Smooth muscle cell (in vitro differentiated cells): ENCODE measurements at regions not wholly inside any gene's neighbourhood (a gene's known extent, or its start where the extent isn't known, plus 50 kb on each side); places are given as distances from the start of the nearest gene placed in this dataset.

ENCODE experiments used
- DNase-seq: peaks from one replicate; lab custom pipeline; 2025; ENCODE audit not compliant: unreplicated experiment; lab: John Stamatoyannopoulos, UW
- H2AFZ ChIP-seq: fragments of 200-600 bp; sonication (generic); 2 replicates; pipeline ENCODE4 v1.6.0; 2016; ENCODE audit warnings: antibody characterized with exemption, low read depth, mild to moderate bottlenecking
- H3F3A ChIP-seq: fragments of 200-600 bp; sonication (generic); 2 replicates; pipeline ENCODE4 v1.6.0; 2017; ENCODE audit warnings: antibody characterized with exemption, low read depth
- H3K27ac ChIP-seq: fragments of 200-600 bp; sonication (generic); 2 replicates; pipeline ENCODE4 v1.5.1; 2016; ENCODE audit warnings: low read depth, mild to moderate bottlenecking
- H3K27me3 ChIP-seq: fragments of 200-600 bp; sonication (generic); 2 replicates; pipeline ENCODE4 v1.6.1; 2016; ENCODE audit warnings: low read depth, mild to moderate bottlenecking
- H3K36me3 ChIP-seq: fragments of 200-600 bp; sonication (generic); 2 replicates; pipeline ENCODE4 v1.5.1; 2016; ENCODE audit warnings: low read depth
- H3K4me1 ChIP-seq: fragments of 200-600 bp; sonication (generic); 2 replicates; pipeline ENCODE4 v1.5.1; 2016; ENCODE audit warnings: low read depth
- H3K4me2 ChIP-seq: fragments of 200-600 bp; sonication (generic); 2 replicates; pipeline ENCODE4 v1.6.0; 2016; ENCODE audit warnings: mild to moderate bottlenecking
- H3K4me3 ChIP-seq: fragments of 200-600 bp; sonication (generic); 2 replicates; pipeline ENCODE4 v1.5.1; 2016; ENCODE audit warnings: mild to moderate bottlenecking
- H3K79me2 ChIP-seq: fragments of 200-600 bp; sonication (generic); 2 replicates; pipeline ENCODE4 v1.6.0; 2016; ENCODE audit warnings: low read depth, mild to moderate bottlenecking
- H3K9ac ChIP-seq: fragments of 200-600 bp; sonication (generic); 2 replicates; pipeline ENCODE4 v1.6.0; 2016; ENCODE audit warnings: low read depth
- H3K9me3 ChIP-seq: fragments of 200-600 bp; sonication (generic); replicated peaks from 2 replicates; pipeline ENCODE4 v1.5.1; 2016; ENCODE audit warnings: low read depth
- H4K20me1 ChIP-seq: fragments of 200-600 bp; sonication (generic); 2 replicates; pipeline ENCODE4 v1.6.0; 2016; ENCODE audit warnings: low read depth
- WGBS: methylation state at CpG from one replicate; pipeline ENCODE4 v1.1.7; 2016; ENCODE audit warnings: low lambda C conversion rate; 5-methylcytosine and 5-hydroxymethylcytosine counted together
- TF ChIP-seq, protein P1 (sequence below): fragments of 200-600 bp; sonication (generic); IDR thresholded peaks from 2 replicates; pipeline ENCODE4 v1.5.1; 2017; ENCODE audit warnings: borderline replicate concordance, mild to moderate bottlenecking, antibody characterized with exemption; ENCODE audit not compliant: insufficient read depth, poor library complexity, severe bottlenecking

DNA sequence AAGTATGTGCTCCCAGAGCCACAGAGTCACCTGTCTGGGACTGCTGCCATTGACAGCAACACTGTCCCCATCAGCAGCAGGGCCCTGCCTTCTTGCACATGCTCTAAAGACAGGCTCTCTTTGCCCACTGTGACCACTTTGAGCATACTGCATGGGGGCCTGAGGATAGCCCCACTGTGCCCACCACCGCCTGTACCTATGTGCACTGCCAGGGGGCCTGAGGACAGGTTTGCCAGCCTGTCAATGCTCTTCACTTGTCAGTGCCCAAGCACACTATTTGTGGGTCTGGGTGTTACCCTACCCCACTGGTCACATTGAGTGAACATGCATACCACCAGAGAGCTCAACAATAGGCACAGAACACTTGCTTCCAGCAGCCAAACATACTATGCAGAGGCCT, 1137.0 kb upstream of the FANCL start:
- H3K27ac ChIP-seq, result no peak overlapping the region
- H3K9me3 ChIP-seq, result no peaks in the 10 kb centered on the region
- no peak overlapping the region for H3K4me3 ChIP-seq
- DNase-seq, result no peak
- H3K4me2 ChIP-seq, result no peak overlapping the region
- H3K36me3 ChIP-seq, result no peaks in the 10 kb centered on the region
- WGBS, result 92% methylated on average over 1 of the region's 1 CpG
- H4K20me1 ChIP-seq, result no peaks in the 10 kb centered on the region
- TF ChIP-seq, protein P1, sequence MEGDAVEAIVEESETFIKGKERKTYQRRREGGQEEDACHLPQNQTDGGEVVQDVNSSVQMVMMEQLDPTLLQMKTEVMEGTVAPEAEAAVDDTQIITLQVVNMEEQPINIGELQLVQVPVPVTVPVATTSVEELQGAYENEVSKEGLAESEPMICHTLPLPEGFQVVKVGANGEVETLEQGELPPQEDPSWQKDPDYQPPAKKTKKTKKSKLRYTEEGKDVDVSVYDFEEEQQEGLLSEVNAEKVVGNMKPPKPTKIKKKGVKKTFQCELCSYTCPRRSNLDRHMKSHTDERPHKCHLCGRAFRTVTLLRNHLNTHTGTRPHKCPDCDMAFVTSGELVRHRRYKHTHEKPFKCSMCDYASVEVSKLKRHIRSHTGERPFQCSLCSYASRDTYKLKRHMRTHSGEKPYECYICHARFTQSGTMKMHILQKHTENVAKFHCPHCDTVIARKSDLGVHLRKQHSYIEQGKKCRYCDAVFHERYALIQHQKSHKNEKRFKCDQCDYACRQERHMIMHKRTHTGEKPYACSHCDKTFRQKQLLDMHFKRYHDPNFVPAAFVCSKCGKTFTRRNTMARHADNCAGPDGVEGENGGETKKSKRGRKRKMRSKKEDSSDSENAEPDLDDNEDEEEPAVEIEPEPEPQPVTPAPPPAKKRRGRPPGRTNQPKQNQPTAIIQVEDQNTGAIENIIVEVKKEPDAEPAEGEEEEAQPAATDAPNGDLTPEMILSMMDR, result no peak
- no peaks in the 10 kb centered on the region for H3F3A ChIP-seq
- H3K79me2 ChIP-seq, result no peaks in the 10 kb centered on the region
- no peaks in the 10 kb centered on the region for H3K4me1 ChIP-seq
- no peaks in the 10 kb centered on the region for H3K27me3 ChIP-seq
- H2AFZ ChIP-seq, result no peak overlapping the region
- no peak overlapping the region for H3K9ac ChIP-seq

DNA sequence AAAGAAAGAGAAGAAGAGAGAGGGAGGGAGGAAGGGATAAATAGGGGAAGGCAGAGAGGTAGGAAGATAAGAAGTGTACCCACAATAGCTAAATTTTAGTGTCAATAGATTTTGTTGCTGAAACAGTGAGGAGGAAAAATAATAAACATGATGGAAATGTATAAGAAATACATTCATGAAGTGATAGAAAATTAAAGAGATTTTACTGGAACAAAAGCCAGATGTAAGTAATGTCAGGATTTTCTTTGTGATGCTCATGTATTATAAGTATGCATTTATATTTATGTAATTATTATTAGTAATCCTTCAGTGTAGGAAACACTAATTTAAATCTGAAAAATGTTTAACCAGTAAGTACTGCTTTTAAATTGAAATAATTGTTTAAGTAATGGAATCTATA, 1125.2 kb upstream of the FANCL start:
- no peaks in the 10 kb centered on the region for H3F3A ChIP-seq
- H3K9me3 ChIP-seq, result no peaks in the 10 kb centered on the region

DNA sequence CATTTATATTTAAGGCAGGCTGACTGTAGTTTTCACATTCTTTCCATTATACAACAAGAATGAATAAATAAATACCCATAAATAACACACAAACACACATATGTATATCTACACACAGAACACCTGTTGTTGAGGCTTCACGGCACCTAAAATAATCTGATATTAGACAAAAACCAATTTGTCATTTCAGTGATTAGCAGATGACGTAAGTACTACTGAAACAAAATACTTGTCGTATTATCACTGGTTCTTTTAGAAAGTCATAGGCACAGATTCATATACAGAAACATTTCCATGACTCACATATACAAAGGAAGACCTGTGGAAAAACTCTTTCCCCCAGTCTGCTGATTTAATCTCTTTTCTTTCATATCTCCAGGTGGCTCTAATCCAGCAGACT, 1113.4 kb upstream of the FANCL start:
- no peak overlapping the region for H3K4me2 ChIP-seq
- TF ChIP-seq, protein P1, result no peak
- WGBS, result 82% methylated on average over 3 of the region's 3 CpGs

More for the DNA sequence above, 1125.2 kb upstream of the FANCL start:
- no peak overlapping the region for H3K4me3 ChIP-seq
- H3K4me1 ChIP-seq, result no peaks in the 10 kb centered on the region
- no peaks in the 10 kb centered on the region for H3K79me2 ChIP-seq
- H4K20me1 ChIP-seq, result no peaks in the 10 kb centered on the region
- no peak overlapping the region for H3K4me2 ChIP-seq
- H3K9ac ChIP-seq, result no peak overlapping the region
- no peaks in the 10 kb centered on the region for H3K27me3 ChIP-seq
- H3K27ac ChIP-seq, result no peak overlapping the region
- no peak for DNase-seq
- H3K36me3 ChIP-seq, result peaks cover 3% of the 10 kb centered on the region
- TF ChIP-seq, protein P1, result no peak
- no peak overlapping the region for H2AFZ ChIP-seq

DNA sequence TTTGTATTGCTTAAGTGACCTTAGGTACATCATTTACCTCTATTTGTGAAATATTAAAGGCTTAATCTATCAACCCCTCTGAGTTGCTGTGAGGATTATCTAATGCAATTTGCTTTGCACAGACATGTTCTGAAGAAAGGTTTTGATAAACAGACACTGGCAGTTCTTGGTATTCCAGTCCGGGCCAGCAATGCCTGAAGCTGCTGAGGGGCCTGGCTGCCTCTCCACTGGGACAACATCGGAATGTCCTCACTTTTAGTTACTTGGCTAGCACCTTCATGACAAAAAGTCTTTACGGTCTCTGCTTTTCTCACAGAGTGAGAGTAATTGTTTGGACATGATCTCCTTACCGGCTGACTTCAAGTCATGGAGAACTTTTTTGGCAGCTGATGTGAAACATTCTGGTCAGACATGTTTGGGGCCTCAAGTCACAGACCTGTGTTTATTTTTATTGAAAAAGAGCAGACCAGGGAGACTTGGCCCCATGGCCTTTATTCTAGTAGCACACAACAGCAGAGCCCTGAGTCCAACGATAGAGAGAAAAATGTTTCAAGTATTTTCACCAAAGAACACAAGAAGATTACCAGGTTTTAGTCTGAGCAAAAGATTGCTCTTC, 1112.3 kb upstream of the FANCL start:
- Histone ChIP-seq H3K9ac (no peak overlapping the region), H3K27me3 (no peaks in the 10 kb centered on the region), H4K20me1 (no peaks in the 10 kb centered on the region), H3K9me3 (no peaks in the 10 kb centered on the region), H3K27ac (no peak overlapping the region), H3K4me2 (no peak overlapping the region), H3K4me1 (no peaks in the 10 kb centered on the region), H3K79me2 (no peaks in the 10 kb centered on the region), H2AFZ (no peak overlapping the region), H3K4me3 (no peak overlapping the region), H3K36me3 (no peaks in the 10 kb centered on the region), H3F3A (no peaks in the 10 kb centered on the region)
- 66% methylated on average over 5 of the region's 5 CpGs for WGBS
- TF ChIP-seq, protein P1, result no peak
- DNase-seq, result no peak

More for the DNA sequence above, 1113.4 kb upstream of the FANCL start:
- Histone ChIP-seq H3K36me3 (no peaks in the 10 kb centered on the region), H3K27ac (no peak overlapping the region), H3K9ac (no peak overlapping the region), H4K20me1 (no peaks in the 10 kb centered on the region), H3K27me3 (no peaks in the 10 kb centered on the region), H3F3A (no peaks in the 10 kb centered on the region), H3K9me3 (no peaks in the 10 kb centered on the region), H3K4me3 (no peak overlapping the region), H3K4me1 (no peaks in the 10 kb centered on the region), H2AFZ (no peak overlapping the region), H3K79me2 (no peaks in the 10 kb centered on the region)
- no peak for DNase-seq
